Endothelial cell of umbilical vein (primary cell): ENCODE measurements at regions not wholly inside any gene's neighbourhood (a gene's known extent, or its start where the extent isn't known, plus 50 kb on each side); places are given as distances from the start of the nearest gene placed in this dataset.

Source experiments
- BruUV-seq: library from RNA; stranded (reverse); fragments of 400-500 nt; replicated peaks from 2 replicates; lab custom pipeline; 2021; lab: Mats Ljungman, UMichigan
- CTCF ChIA-PET: fragments of 300-600, 350-600 bp; sonication (Branson Sonifier 250); formaldehyde crosslinking; loops from one replicate; lab custom pipeline; 2021; ENCODE audit warnings: antibody characterized with exemption, inconsistent platforms; lab: Charles Lee
- POLR2A ChIA-PET: fragments of 300-600, 350-600 bp; sonication (Branson Sonifier 250); formaldehyde crosslinking; loops from one replicate; lab custom pipeline; 2021; ENCODE audit warnings: antibody characterized with exemption, inconsistent platforms; lab: Charles Lee
- DNase-seq: peaks from one replicate; pipeline ENCODE4 v3.0.0-alpha.2; 2011; ENCODE audit warnings: low read depth, low spot score
- FAIRE-seq: peaks from 2 replicates; lab custom pipeline; 2011; peaks lifted over from hg19 to GRCh38; lab: Jason Lieb, UNC
- H2AFZ ChIP-seq: 2 replicates; pipeline ENCODE4 v1.6.0; 2012; ENCODE audit warnings: low read depth, low read length, control low read depth, inconsistent platforms
- H3K27ac ChIP-seq: 2 replicates; pipeline ENCODE4 v1.5.1; 2011; ENCODE audit warnings: low read depth, mild to moderate bottlenecking, control low read depth, low read length, moderate library complexity; ENCODE audit not compliant: insufficient read depth
- H3K27me3 ChIP-seq, 2 experiments: 2 replicates each; pipeline versions ENCODE4 v1.6.0 to v1.6.1; 2011; ENCODE audit warnings: low read length in 2 of 2, mixed read lengths in 1 of 2; ENCODE audit not compliant: control insufficient read depth in 2 of 2, insufficient read depth in 2 of 2
- H3K36me3 ChIP-seq, 2 experiments: 2 replicates in 1 of 2; 3 replicates in 1 of 2; pipeline ENCODE4 v1.5.1; 2011; ENCODE audit warnings: low read length in 2 of 2, mild to moderate bottlenecking in 1 of 2, moderate library complexity in 1 of 2; ENCODE audit not compliant: control insufficient read depth in 2 of 2, insufficient read depth in 2 of 2; ENCODE audit errors: extremely low read depth in 1 of 2
- H3K4me1 ChIP-seq: 3 replicates; pipeline ENCODE4 v1.5.1; 2011; ENCODE audit warnings: mild to moderate bottlenecking, low read length; ENCODE audit not compliant: control insufficient read depth, insufficient read depth; ENCODE audit errors: extremely low read depth
- H3K4me2 ChIP-seq: 2 replicates; pipeline ENCODE4 v1.6.1; 2011; ENCODE audit warnings: low read length, control low read depth, mixed read lengths; ENCODE audit not compliant: insufficient read depth
- H3K4me3 ChIP-seq, 3 experiments: fragments of 200-600 bp in 1 of 3; sonication (generic), shearing (Covaris generic) in 1 of 3; replicated peaks in 1 of 3; 2 replicates each; pipeline ENCODE4 v1.5.1; 2011 to 2016; ENCODE audit warnings: control low read depth in 3 of 3, low read length in 3 of 3, mild to moderate bottlenecking in 2 of 3, inconsistent platforms in 1 of 3, low read depth in 1 of 3, moderate library complexity in 1 of 3; ENCODE audit not compliant: insufficient read depth in 1 of 3
- H3K79me2 ChIP-seq: 2 replicates; pipeline ENCODE4 v1.6.0; 2012; ENCODE audit warnings: low read length, inconsistent platforms; ENCODE audit not compliant: control insufficient read depth, insufficient read depth
- H3K9ac ChIP-seq: replicated peaks from 2 replicates; pipeline ENCODE3; 2011; ENCODE audit warnings: low read length, control low read depth; ENCODE audit not compliant: insufficient read depth; ENCODE audit errors: extremely low read depth
- H3K9me1 ChIP-seq: replicated peaks from 3 replicates; pipeline ENCODE4 v1.6.0; 2011; ENCODE audit warnings: mild to moderate bottlenecking, low read length; ENCODE audit not compliant: control insufficient read depth, insufficient read depth; ENCODE audit errors: extremely low read depth
- H3K9me3 ChIP-seq: replicated peaks from 2 replicates; pipeline ENCODE4 v1.5.1; 2012; ENCODE audit warnings: low read length, inconsistent platforms; ENCODE audit not compliant: control insufficient read depth, insufficient read depth
- H4K20me1 ChIP-seq: replicated peaks from 2 replicates; pipeline ENCODE3; 2011; ENCODE audit warnings: mild to moderate bottlenecking, low read length; ENCODE audit not compliant: control insufficient read depth, insufficient read depth; ENCODE audit errors: extremely low read depth
- CTCF ChIP-seq, 2 donors: IDR thresholded peaks; 1 replicate in 1 of 2; 2 replicates in 1 of 2; pipeline ENCODE4 v1.5.1; 2011; ENCODE audit warnings: low read length in 2 of 2, mild to moderate bottlenecking in 2 of 2, moderate library complexity in 2 of 2, control low read depth in 1 of 2, inconsistent platforms in 1 of 2, low read depth in 1 of 2; ENCODE audit not compliant: insufficient read depth in 1 of 2; ENCODE audit errors: extremely low read depth in 1 of 2
- EZH2 ChIP-seq: IDR thresholded peaks from 2 replicates; pipeline ENCODE4 v1.6.1; 2012; ENCODE audit warnings: borderline replicate concordance, low read depth, mild to moderate bottlenecking, moderate library complexity, low read length, inconsistent platforms; ENCODE audit not compliant: severe bottlenecking
- FOS ChIP-seq: IDR thresholded peaks from 2 replicates; pipeline ENCODE4 v1.6.1; 2011; ENCODE audit warnings: mild to moderate bottlenecking, low read length, moderate library complexity, borderline replicate concordance; ENCODE audit not compliant: insufficient read depth
- GATA2 ChIP-seq: IDR thresholded peaks from 2 replicates; pipeline ENCODE4 v1.7.0; 2011; ENCODE audit warnings: low read depth, mild to moderate bottlenecking, moderate library complexity, mixed read lengths, low read length; ENCODE audit not compliant: insufficient read length, insufficient read depth
- JUN ChIP-seq: IDR thresholded peaks from 2 replicates; pipeline ENCODE4 v1.6.1; 2011; ENCODE audit warnings: borderline replicate concordance, low read depth; ENCODE audit not compliant: insufficient read length, insufficient read depth
- MAX ChIP-seq: IDR thresholded peaks from 2 replicates; pipeline ENCODE4 v1.6.1; 2011; ENCODE audit not compliant: insufficient read depth, insufficient read length
- MYC ChIP-seq: IDR thresholded peaks from one replicate; pipeline ENCODE4 v1.6.1; 2011; ENCODE audit warnings: mild to moderate bottlenecking, low read depth, low read length
- POLR2A ChIP-seq: IDR thresholded peaks from 2 replicates; pipeline ENCODE4 v1.6.1; 2012; ENCODE audit warnings: low read depth, mild to moderate bottlenecking, control low read depth, low read length
- POLR2AphosphoS5 ChIP-seq: IDR thresholded peaks from 2 replicates; pipeline ENCODE4 v1.6.1; 2012; ENCODE audit warnings: low read depth, mild to moderate bottlenecking, control low read depth, low read length, moderate library complexity; ENCODE audit not compliant: insufficient read depth
- dilution Hi-C: fragments of 300-500 bp; cut with MboI; formaldehyde crosslinking; loops from one replicate; pipeline ENCODE4 v1.15.0; 2019; ENCODE audit warnings: low sequenced_read_pairs; ENCODE audit not compliant: extremely low pct_ligation_motif_present
- intact Hi-C: fragments of 100-400 bp; cut with micrococcal nuclease; formaldehyde crosslinking; loops from one replicate; pipeline ENCODE4 v1.10.0; 2022

GRCh38 chr2:64391940-64392339, 62.0 kb upstream of the LGALSL start:
- Histone ChIP-seq H4K20me1 (no peaks in the 10 kb centered on the region), H3K27ac (no peak overlapping the region), H3K4me2 (no peak overlapping the region), H3K79me2 (no peaks in the 10 kb centered on the region), H2AFZ (no peak overlapping the region), H3K9me1 (no peaks in the 10 kb centered on the region), H3K4me1 (no peaks in the 10 kb centered on the region), H3K9me3 (no peaks in the 10 kb centered on the region), H3K27me3 (peaks cover 2 to 20% of the 10 kb centered on the region in 2 experiments), H3K36me3 (no peaks in the 10 kb centered on the region), H3K9ac (no peak overlapping the region), H3K4me3 (no peak overlapping the region)
- dilution Hi-C loops: no loop called here
- no TSS peak for BruUV-seq
- ChIA-PET CTCF (interaction anchor here (0.8 kb wide), 1 partner anchor 61 kb away, joined by 4 read pairs; no protein-coding TSS in a partner anchor), POLR2A (no interaction called here)
- FAIRE-seq (no peak), DNase-seq (no peak)
- TF ChIP-seq CTCF (IDR thresholded peaks at IDR 0.05; ENCODE audit: extremely low read depth in 1 of 2, insufficient read depth in 1 of 2, low read depth in 1 of 2, low read length in 2 of 2): no peak
- TF ChIP-seq FOS: no peak
- no peak for TF ChIP-seq MAX
- no peak for TF ChIP-seq POLR2A
- no peak for TF ChIP-seq GATA2
- no peak for TF ChIP-seq EZH2
- no peak for TF ChIP-seq MYC
- TF ChIP-seq POLR2AphosphoS5: no peak
- no peak for TF ChIP-seq JUN
- intact Hi-C loops: no loop called here
